Peyer's patch (tissue), 4 donors: ENCODE measurements at regions not wholly inside any gene's neighbourhood (a gene's known extent, or its start where the extent isn't known, plus 50 kb on each side); places are given as distances from the start of the nearest gene placed in this dataset.

Experiments
- CTCF ChIP-seq, 6 experiments: fragments of 450-650 bp in 4 of 6; fragments of 200-600 bp in 2 of 6; sonication (generic) in 1 of 6; IDR thresholded peaks; one replicate each; pipeline ENCODE4 v1.5.1; 2017 to 2019; ENCODE audit warnings: antibody characterized with exemption in 6 of 6, mild to moderate bottlenecking in 3 of 6, moderate library complexity in 1 of 6
- POLR2A ChIP-seq, 2 donors: fragments of 450-650 bp; IDR thresholded peaks; one replicate each; pipeline ENCODE4 v1.5.1; 2017; ENCODE audit warnings: antibody characterized with exemption in 2 of 2, mild to moderate bottlenecking in 2 of 2, moderate library complexity in 2 of 2

GRCh38 chr20:22322513-22322912 is 261.9 kb downstream of the FOXA2 start:
- TF ChIP-seq CTCF (IDR thresholded peaks at IDR 0.05) (no peak), POLR2A (IDR thresholded peaks at IDR 0.05) (no peak)
